ENCODE measurements at regions not wholly inside any gene's neighbourhood (a gene's known extent, or its start where the extent isn't known, plus 50 kb on each side); places are given as distances from the start of the nearest gene placed in this dataset.
A peak's percentile ranks its signal among the peaks of the same experiment; 100 is the strongest.

DNA sequence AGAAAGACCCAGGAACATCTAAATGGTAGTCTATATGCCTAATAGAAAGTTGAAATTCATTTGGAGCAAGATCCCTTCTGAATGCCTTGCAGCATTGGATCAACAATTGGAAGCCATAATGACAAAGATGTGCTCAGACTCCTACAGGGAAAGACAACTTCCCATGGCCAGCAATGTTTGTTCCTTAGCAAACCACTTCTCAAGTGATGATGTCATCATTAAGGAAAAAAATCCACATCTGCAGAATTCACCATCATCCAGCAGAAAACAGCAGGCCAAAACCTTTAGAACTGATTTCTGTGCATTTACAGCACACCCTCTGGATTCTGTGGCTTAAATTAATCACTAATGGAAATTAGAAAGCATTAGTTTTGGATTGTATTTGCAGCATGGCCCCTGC, 82.4 kb upstream of the ZIC3 start:
- DNase-seq, result no peak

GRCh38 chrX:137482136-137482535, 83.8 kb upstream of the ZIC3 start:
- DNase-seq, result no peak

- DNase-seq, result no peak
Observed at GRCh38 chrX:137479386-137479785, 86.5 kb upstream of the ZIC3 start.

DNA sequence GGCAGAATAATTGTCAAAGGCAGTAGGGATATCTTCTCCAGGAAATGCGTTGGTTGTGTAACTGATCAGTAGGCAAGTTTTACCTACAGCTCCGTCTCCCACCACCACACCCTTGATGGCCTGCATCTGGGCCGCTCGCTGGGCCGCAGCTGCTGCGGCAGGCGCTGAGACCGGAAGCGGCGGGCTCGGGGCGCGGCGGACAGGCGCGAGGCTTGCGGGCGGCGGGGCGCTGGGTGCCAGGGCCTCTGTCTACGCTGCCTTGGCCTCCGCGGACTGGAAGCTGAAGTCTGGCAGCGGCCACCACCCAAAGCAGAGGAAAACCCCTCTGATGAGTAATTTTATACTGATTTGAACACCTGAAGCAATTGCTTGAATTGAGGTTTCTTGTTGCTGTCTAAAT, 124.2 kb upstream of the ZIC3 start:
- DNase-seq, result no peak

DNA sequence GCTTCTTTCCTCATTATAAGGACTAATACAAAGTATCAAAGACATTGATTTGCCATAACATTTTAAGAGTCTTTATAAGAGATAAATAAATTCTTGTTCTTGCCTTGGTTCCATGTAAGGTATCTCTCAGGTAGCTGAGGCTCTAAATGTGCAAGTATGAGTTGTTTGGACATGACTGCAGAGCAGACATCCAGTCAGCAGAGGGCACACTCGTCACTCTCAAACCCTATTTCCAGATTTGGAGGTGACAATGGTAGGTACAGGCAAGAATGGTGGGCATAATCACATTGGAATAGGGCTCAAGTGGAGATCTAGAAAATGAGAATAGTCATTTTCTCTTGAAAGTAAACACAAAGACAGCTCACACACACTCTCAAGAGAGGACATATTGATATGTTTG, 133.3 kb upstream of the ZIC3 start:
- peak in 1 of 2 donors; percentile 17 for DNase-seq

GRCh38 chrX:137431693-137432488, 134.0 kb upstream of the ZIC3 start:
- no peak for DNase-seq

DNA sequence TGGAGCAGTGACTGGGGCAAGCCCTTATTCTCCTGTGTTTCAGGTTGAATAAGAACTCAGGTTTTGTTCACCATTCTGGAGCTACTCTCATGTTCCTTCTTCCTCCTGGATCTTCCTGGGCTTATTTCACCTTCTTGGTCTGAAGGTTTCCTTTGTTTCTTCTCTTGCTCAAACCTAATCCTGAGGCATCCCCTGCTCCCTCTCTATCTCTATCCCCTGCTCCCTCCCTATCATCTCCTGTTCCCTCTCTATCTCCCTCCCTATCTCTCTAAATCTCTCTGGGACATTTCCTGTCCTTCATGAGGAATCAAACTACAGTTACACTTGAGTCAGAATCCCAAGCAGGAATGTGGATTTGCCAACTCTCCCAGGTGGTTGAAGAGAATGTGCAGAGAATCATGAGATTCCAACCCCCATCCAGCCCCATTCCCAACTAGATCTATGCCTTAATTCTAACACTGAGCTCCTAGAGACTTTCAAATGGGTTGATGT, 134.9 kb upstream of the ZIC3 start:
- DNase-seq, result no peak

GRCh38 chrX:137430301-137430700, 135.6 kb upstream of the ZIC3 start:
- DNase-seq, result no peak

- no peak for DNase-seq
Observed at GRCh38 chrX:137428766-137429591, 136.9 kb upstream of the ZIC3 start.

DNA sequence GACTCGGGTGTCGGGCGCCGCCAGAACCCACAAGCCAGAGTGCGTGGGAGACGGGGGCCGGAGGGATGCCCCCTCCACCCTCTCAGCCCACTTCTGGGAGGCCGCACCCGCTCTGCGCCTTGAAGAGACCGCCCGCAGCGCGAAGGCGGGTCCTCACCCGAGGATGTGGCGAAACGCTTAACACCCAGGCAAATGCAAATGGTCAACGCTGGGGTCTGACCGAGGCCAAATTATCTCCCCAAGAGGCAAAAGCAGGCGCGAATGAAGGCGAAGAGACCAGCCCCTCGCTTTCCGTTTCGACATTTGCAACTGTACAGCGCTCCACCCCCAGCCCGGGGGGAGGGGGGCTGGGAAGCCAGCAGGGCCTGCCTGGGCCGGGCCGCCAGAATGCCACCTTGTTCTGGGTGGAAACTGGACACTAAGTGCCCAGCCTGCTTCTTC, 137.7 kb upstream of the ZIC3 start:
- DNase-seq, result no peak

DNA sequence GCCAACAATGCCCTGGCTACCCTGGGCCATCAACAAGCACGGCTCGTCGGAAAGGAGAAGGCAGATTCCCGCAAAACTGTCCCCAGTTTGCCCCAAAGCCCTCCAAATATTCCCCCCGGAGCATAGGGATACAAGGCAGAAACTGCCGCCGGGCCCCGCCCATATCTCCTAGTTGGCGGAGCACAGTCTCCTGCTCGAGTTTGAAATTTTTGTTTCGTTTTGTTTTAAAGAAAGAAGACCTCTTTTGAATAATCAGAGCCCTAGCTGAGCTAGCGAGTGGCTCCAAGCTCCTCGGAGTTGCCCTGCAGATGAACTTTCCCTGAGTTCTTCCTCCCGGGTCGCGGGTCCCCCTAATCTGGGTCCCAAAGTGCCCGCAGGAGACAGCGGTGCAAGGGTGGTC, 138.1 kb upstream of the ZIC3 start:
- no peak for DNase-seq

- DNase-seq, result no peak
Observed at GRCh38 chrX:137427426-137427778, 138.5 kb upstream of the ZIC3 start.

GRCh38 chrX:137426695-137427425, 139.1 kb upstream of the ZIC3 start:
- no peak for DNase-seq

DNA sequence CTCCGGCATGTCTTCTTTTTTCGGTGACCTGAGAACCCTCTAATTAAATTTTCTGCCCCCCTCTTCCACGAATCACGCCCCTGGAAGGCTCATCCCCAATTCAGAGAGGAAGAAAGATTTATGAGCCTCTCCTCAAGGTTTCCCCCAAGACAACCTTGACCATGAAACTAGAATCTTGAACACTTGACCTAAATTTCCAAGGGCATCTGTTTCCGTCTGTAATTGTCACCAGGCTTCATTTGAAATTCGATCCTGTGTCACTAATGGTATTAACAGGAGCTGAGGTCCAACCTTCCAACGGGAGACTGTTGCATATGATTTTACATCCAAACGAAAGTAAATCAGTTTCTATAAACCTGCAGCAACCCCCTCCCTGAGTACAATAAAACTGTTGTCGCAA, 139.9 kb upstream of the ZIC3 start:
- no peak for DNase-seq

- DNase-seq, result no peak
Observed at GRCh38 chrX:137425273-137425902, 140.5 kb upstream of the ZIC3 start.

DNA sequence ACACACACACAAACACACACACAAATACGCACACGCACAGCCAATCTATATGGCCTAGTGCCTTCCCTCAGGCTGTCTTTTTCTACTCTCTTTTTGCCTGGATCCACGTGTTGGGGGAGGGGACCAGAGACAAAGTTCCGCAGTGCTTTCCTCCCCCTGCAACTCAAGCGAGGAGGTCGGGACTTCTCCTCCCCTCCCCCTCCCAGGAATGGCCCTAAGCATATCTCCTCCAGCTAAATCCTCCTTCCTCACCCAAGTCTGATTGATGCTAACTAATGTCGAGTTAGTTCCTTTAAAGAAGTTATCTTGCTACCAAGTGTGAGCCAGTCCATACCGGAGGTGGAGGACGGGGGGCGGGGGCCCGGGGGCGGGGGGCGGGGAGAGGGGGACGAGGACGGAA, 141.2 kb upstream of the ZIC3 start:
- DNase-seq, result no peak

- no peak for DNase-seq
Observed at GRCh38 chrX:137423241-137423640, 142.7 kb upstream of the ZIC3 start.

DNA sequence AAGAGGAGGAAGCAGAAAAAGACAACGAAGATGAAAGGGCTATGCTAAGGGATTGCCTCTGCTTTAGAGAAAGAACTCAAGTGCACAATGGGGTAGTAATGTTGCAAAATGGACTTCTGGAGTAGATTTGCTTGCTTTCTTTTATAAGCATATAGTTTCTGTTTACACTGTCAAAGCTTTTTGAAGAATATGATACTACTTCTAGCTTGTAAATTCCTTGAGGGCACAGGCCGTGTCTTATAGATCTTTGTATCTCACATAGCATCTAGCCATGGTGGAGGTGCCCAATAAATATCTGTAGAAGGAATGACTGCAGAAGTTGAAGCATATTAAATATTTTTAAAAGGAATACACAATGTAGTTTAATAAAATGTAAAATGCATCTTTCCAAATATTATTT, 147.8 kb upstream of the ZIC3 start:
- DNase-seq, result no peak

DNA sequence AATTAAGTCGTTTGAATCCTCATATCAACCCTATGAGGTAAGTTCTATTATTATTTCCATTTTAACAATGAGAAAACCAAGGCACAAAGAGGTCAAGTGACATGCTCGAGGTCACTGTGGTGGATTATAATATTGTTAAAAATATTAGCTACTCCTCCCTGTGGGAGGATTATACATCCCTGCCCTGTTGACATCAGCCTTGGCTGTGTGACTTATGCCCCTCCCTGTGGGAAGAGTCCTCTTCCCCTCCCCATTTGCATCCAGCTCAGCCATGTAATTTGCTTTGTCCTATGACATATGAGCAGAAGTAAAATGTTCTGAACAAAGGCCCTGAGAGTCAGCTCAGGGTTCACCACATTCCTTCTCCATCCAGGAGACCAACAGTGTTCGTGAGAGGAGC, 152.7 kb upstream of the ZIC3 start:
- no peak for DNase-seq

DNA sequence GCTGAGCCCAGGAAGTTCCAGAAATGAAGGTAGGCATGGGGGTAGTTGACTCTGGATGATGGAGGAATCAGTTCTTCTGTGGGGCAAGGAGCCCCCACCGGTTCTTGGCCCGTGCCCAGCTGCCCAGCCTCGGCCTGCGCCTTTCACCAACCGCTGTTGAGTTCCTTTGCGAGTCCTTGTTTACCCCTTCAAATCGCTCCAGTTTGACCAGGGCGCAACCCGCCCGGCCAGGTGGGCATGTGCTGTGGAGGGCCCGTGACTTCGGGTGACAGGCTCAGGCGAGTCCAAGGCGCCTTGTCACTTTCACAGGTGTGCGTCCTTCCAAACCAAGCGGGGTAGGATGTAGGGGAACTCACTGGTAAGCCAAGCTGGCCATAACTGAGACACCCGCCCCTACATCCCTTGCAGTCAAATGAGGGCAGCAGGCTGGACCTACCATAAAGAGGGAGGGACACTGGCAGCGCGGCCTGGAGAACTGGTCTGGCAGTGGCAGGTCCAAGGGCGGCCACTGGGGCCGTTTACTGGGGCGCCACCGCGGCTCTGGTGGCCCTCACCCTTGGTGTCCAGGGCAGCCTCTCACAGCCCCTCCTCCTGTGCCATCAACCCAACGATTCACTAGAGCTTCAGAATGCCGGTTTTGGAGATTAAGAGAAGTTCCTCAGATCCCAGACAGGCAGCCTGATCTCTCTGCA, 160.3 kb upstream of the ZIC3 start:
- DNase-seq, result no peak

DNA sequence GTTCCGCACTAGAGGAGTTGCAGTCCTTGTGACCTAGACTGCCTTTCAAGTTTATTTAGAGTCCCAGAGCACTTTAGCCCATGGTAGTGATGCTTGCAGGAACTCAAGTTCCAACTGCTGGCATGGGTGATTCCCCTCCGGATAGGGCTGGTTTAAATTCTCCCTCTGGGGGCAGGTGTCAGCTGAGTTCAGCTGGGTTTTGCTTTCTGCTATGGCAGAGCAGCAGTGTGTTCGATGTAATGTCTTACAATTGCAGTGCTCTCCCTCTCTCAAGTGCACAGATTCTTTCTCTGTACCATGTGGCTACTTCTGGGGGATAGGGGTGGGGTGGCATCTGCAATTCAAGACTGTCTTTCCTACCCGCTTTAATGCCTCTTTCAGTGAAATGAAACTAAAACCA, 164.8 kb upstream of the ZIC3 start:
- no peak for DNase-seq

- no peak for DNase-seq
Observed at GRCh38 chrX:137387646-137388045, 178.3 kb upstream of the ZIC3 start.

Measured in stimulated activated CD4-positive, alpha-beta T cell treated with anti-CD3 and anti-CD28 coated beads, Interleukin-2, amount 100 ng/mL, for 24 hours (primary cell).